Activated naive CD4-positive, alpha-beta T cell treated with anti-CD3 and anti-CD28 coated beads, Interleukin-2, amount 50 U/mL, for 24 hours (primary cell): ENCODE measurements at regions not wholly inside any gene's neighbourhood (a gene's known extent, or its start where the extent isn't known, plus 50 kb on each side); places are given as distances from the start of the nearest gene placed in this dataset.
A peak's percentile ranks its signal among the peaks of the same experiment; 100 is the strongest.

Source experiments
- H3K27ac Mint-ChIP-seq: one replicate; pipeline ENCODE4 v1.8.0; 2021; ENCODE audit warnings: mild to moderate bottlenecking, mixed read lengths
- H3K27me3 Mint-ChIP-seq: one replicate; pipeline ENCODE4 v1.8.0; 2021; ENCODE audit warnings: mixed read lengths
- H3K36me3 Mint-ChIP-seq: one replicate; pipeline ENCODE4 v1.8.0; 2021; ENCODE audit warnings: mixed read lengths
- H3K4me1 Mint-ChIP-seq: one replicate; pipeline ENCODE4 v1.8.0; 2021; ENCODE audit warnings: mixed read lengths
- H3K4me3 Mint-ChIP-seq: one replicate; pipeline ENCODE4 v1.8.0; 2021; ENCODE audit warnings: mild to moderate bottlenecking, mixed read lengths
- H3K9me3 Mint-ChIP-seq: one replicate; pipeline ENCODE4 v1.8.0; 2021; ENCODE audit warnings: mixed read lengths

GRCh38 chr2:105575499-105576025, 169.2 kb upstream of the NCK2 start:
- Mint-ChIP-seq H3K36me3 (no peaks in the 10 kb centered on the region), H3K9me3 (no peaks in the 10 kb centered on the region), H3K4me1 (peaks cover 17% of the 10 kb centered on the region), H3K27me3 (no peaks in the 10 kb centered on the region), H3K27ac (no peak overlapping the region), H3K4me3 (no peak overlapping the region)

- H3K27ac Mint-ChIP-seq: no peak overlapping the region
- no peaks in the 10 kb centered on the region for H3K36me3 Mint-ChIP-seq
- H3K4me1 Mint-ChIP-seq: peaks cover 17% of the 10 kb centered on the region
- no peaks in the 10 kb centered on the region for H3K9me3 Mint-ChIP-seq
- no peak overlapping the region for H3K4me3 Mint-ChIP-seq
- H3K27me3 Mint-ChIP-seq: no peaks in the 10 kb centered on the region
Observed at GRCh38 chr2:105574796-105575344, 169.8 kb upstream of the NCK2 start.

- H3K27me3 Mint-ChIP-seq: no peaks in the 10 kb centered on the region
- peaks cover 17% of the 10 kb centered on the region for H3K4me1 Mint-ChIP-seq
- peak overlapping the region; percentile 30 for H3K27ac Mint-ChIP-seq
- H3K4me3 Mint-ChIP-seq: no peak overlapping the region
- H3K36me3 Mint-ChIP-seq: no peaks in the 10 kb centered on the region
- H3K9me3 Mint-ChIP-seq: no peaks in the 10 kb centered on the region
Observed at GRCh38 chr2:105573910-105574655, 170.6 kb upstream of the NCK2 start.

- no peaks in the 10 kb centered on the region for H3K36me3 Mint-ChIP-seq
- H3K4me1 Mint-ChIP-seq: peaks cover 17% of the 10 kb centered on the region
- no peaks in the 10 kb centered on the region for H3K27me3 Mint-ChIP-seq
- no peak overlapping the region for H3K4me3 Mint-ChIP-seq
- H3K27ac Mint-ChIP-seq: no peak overlapping the region
- H3K9me3 Mint-ChIP-seq: no peaks in the 10 kb centered on the region
Observed at GRCh38 chr2:105573490-105573889, 171.2 kb upstream of the NCK2 start.

- H3K36me3 Mint-ChIP-seq: no peaks in the 10 kb centered on the region
- no peak overlapping the region for H3K27ac Mint-ChIP-seq
- H3K4me3 Mint-ChIP-seq: no peak overlapping the region
- no peaks in the 10 kb centered on the region for H3K9me3 Mint-ChIP-seq
- peaks cover 18% of the 10 kb centered on the region for H3K4me1 Mint-ChIP-seq
- H3K27me3 Mint-ChIP-seq: no peaks in the 10 kb centered on the region
Observed at GRCh38 chr2:105571445-105571987, 172.7 kb upstream of the FHL2 start.

GRCh38 chr2:105570757-105571156, 171.9 kb upstream of the FHL2 start:
- Mint-ChIP-seq H3K4me3 (no peak overlapping the region), H3K36me3 (no peaks in the 10 kb centered on the region), H3K9me3 (no peaks in the 10 kb centered on the region), H3K27me3 (no peaks in the 10 kb centered on the region), H3K4me1 (peaks cover 13% of the 10 kb centered on the region), H3K27ac (no peak overlapping the region)

- no peak overlapping the region for H3K27ac Mint-ChIP-seq
- H3K27me3 Mint-ChIP-seq: no peaks in the 10 kb centered on the region
Observed at GRCh38 chr2:105570326-105570725, 171.5 kb upstream of the FHL2 start.

GRCh38 chr2:105569606-105570005, 170.8 kb upstream of the FHL2 start:
- H3K9me3 Mint-ChIP-seq: no peaks in the 10 kb centered on the region
- no peak overlapping the region for H3K4me3 Mint-ChIP-seq
- H3K27ac Mint-ChIP-seq: no peak overlapping the region
- no peaks in the 10 kb centered on the region for H3K36me3 Mint-ChIP-seq
- peaks cover 8% of the 10 kb centered on the region for H3K4me1 Mint-ChIP-seq
- no peaks in the 10 kb centered on the region for H3K27me3 Mint-ChIP-seq

More at GRCh38 chr2:105570326-105570725, 171.5 kb upstream of the FHL2 start:
- H3K4me1 Mint-ChIP-seq: peaks cover 9% of the 10 kb centered on the region
- H3K4me3 Mint-ChIP-seq: no peak overlapping the region
- H3K36me3 Mint-ChIP-seq: no peaks in the 10 kb centered on the region
- no peaks in the 10 kb centered on the region for H3K9me3 Mint-ChIP-seq

GRCh38 chr2:105567996-105568494, 169.2 kb upstream of the FHL2 start:
- Mint-ChIP-seq H3K27me3 (no peaks in the 10 kb centered on the region), H3K9me3 (no peaks in the 10 kb centered on the region), H3K27ac (no peak overlapping the region), H3K4me1 (peaks cover 8% of the 10 kb centered on the region), H3K36me3 (no peaks in the 10 kb centered on the region), H3K4me3 (no peak overlapping the region)

- Mint-ChIP-seq H3K27ac (no peak overlapping the region), H3K27me3 (peaks cover 5% of the 10 kb centered on the region), H3K4me3 (no peak overlapping the region), H3K36me3 (no peaks in the 10 kb centered on the region), H3K9me3 (no peaks in the 10 kb centered on the region), H3K4me1 (peaks cover 4% of the 10 kb centered on the region)
Observed at GRCh38 chr2:105563000-105563719, 164.3 kb upstream of the FHL2 start.

GRCh38 chr2:105561401-105561800, 162.6 kb upstream of the FHL2 start:
- Mint-ChIP-seq H3K27ac (no peak overlapping the region), H3K27me3 (peaks cover 10% of the 10 kb centered on the region), H3K4me3 (no peak overlapping the region), H3K4me1 (no peaks in the 10 kb centered on the region), H3K9me3 (no peaks in the 10 kb centered on the region), H3K36me3 (no peaks in the 10 kb centered on the region)

- H3K4me1 Mint-ChIP-seq: no peaks in the 10 kb centered on the region
- no peak overlapping the region for H3K27ac Mint-ChIP-seq
- H3K27me3 Mint-ChIP-seq: peaks cover 10% of the 10 kb centered on the region
- no peak overlapping the region for H3K4me3 Mint-ChIP-seq
- no peaks in the 10 kb centered on the region for H3K36me3 Mint-ChIP-seq
- H3K9me3 Mint-ChIP-seq: no peaks in the 10 kb centered on the region
Observed at GRCh38 chr2:105560157-105560556, 161.3 kb upstream of the FHL2 start.

GRCh38 chr2:105557021-105557920, 158.4 kb upstream of the FHL2 start:
- H3K27me3 Mint-ChIP-seq: peaks cover 10% of the 10 kb centered on the region
- no peaks in the 10 kb centered on the region for H3K9me3 Mint-ChIP-seq
- no peak overlapping the region for H3K27ac Mint-ChIP-seq

GRCh38 chr2:105556366-105556765, 157.5 kb upstream of the FHL2 start:
- Mint-ChIP-seq H3K27ac (no peak overlapping the region), H3K4me1 (no peaks in the 10 kb centered on the region), H3K27me3 (peaks cover 10% of the 10 kb centered on the region), H3K4me3 (no peak overlapping the region), H3K9me3 (no peaks in the 10 kb centered on the region), H3K36me3 (no peaks in the 10 kb centered on the region)

More at GRCh38 chr2:105557021-105557920, 158.4 kb upstream of the FHL2 start:
- H3K4me3 Mint-ChIP-seq: no peak overlapping the region
- no peaks in the 10 kb centered on the region for H3K36me3 Mint-ChIP-seq
- no peaks in the 10 kb centered on the region for H3K4me1 Mint-ChIP-seq

- no peaks in the 10 kb centered on the region for H3K4me1 Mint-ChIP-seq
- H3K27me3 Mint-ChIP-seq: peaks cover 7% of the 10 kb centered on the region
- H3K9me3 Mint-ChIP-seq: no peaks in the 10 kb centered on the region
- no peak overlapping the region for H3K4me3 Mint-ChIP-seq
- H3K27ac Mint-ChIP-seq: no peak overlapping the region
- H3K36me3 Mint-ChIP-seq: no peaks in the 10 kb centered on the region
Observed at GRCh38 chr2:105554235-105554634, 155.4 kb upstream of the FHL2 start.
